Neural cell (in vitro differentiated cells): ENCODE measurements at regions not wholly inside any gene's neighbourhood (a gene's known extent, or its start where the extent isn't known, plus 50 kb on each side); places are given as distances from the start of the nearest gene placed in this dataset.

Experiments
- H2AFZ ChIP-seq: fragments of 200-600, 300-800 bp; sonication (generic), shearing (Covaris generic); 2 replicates; pipeline ENCODE4 v1.6.0; 2014; ENCODE audit warnings: low read depth, mild to moderate bottlenecking, antibody characterized with exemption, low read length, moderate library complexity
- H3F3A ChIP-seq: fragments of 200-600 bp; shearing (Covaris generic); 2 replicates; pipeline ENCODE4 v1.6.1; 2016; ENCODE audit warnings: mild to moderate bottlenecking, moderate library complexity, mixed read lengths, antibody characterized with exemption, low read length; ENCODE audit not compliant: insufficient read depth, poor library complexity, severe bottlenecking
- H3K27ac ChIP-seq: fragments of 200-600, 300-800 bp; sonication (generic), shearing (Covaris generic); 2 replicates; pipeline ENCODE4 v1.5.1; 2014; ENCODE audit warnings: mild to moderate bottlenecking, low read length, moderate library complexity
- H3K27me3 ChIP-seq: fragments of 300-800, 200-600 bp; sonication (generic), shearing (Covaris generic); 2 replicates; pipeline ENCODE4 v1.6.0; 2014; ENCODE audit warnings: mild to moderate bottlenecking, low read depth, low read length, moderate library complexity; ENCODE audit not compliant: insufficient read depth
- H3K36me3 ChIP-seq: fragments of 300-800, 200-600 bp; sonication (generic), shearing (Covaris generic); 2 replicates; pipeline ENCODE4 v1.5.1; 2014; ENCODE audit warnings: mild to moderate bottlenecking, antibody characterized with exemption, low read length, moderate library complexity; ENCODE audit not compliant: insufficient read depth
- H3K4me2 ChIP-seq: fragments of 300-800, 200-600 bp; sonication (generic), shearing (Covaris generic); 2 replicates; pipeline ENCODE4 v1.6.0; 2014; ENCODE audit warnings: mild to moderate bottlenecking, low read length
- H3K4me3 ChIP-seq: fragments of 300-800, 200-600 bp; sonication (generic), shearing (Covaris generic); 2 replicates; pipeline ENCODE4 v1.5.1; 2014; ENCODE audit warnings: mild to moderate bottlenecking, low read length, moderate library complexity
- H3K79me2 ChIP-seq: fragments of 200-600 bp; shearing (Covaris generic); replicated peaks from 2 replicates; pipeline ENCODE4 v1.6.0; 2014; ENCODE audit warnings: mild to moderate bottlenecking, low read length, moderate library complexity; ENCODE audit not compliant: insufficient read depth
- H3K9ac ChIP-seq: fragments of 300-800, 200-600 bp; sonication (generic), shearing (Covaris generic); 2 replicates; pipeline ENCODE4 v1.6.1; 2016; ENCODE audit warnings: mild to moderate bottlenecking, low read length, mixed read lengths
- H3K9me2 ChIP-seq: fragments of 200-600 bp; shearing (Covaris generic); 2 replicates; pipeline ENCODE4 v1.6.1; 2016; ENCODE audit warnings: mild to moderate bottlenecking, low read length, mixed read lengths; ENCODE audit not compliant: insufficient read depth
- H3K9me3 ChIP-seq: fragments of 200-600, 300-800 bp; sonication (generic), shearing (Covaris generic); 2 replicates; pipeline ENCODE4 v1.6.1; 2016; ENCODE audit warnings: mild to moderate bottlenecking, mixed run types, low read length, moderate library complexity, mixed read lengths
- H4K20me1 ChIP-seq: fragments of 200-600 bp; shearing (Covaris generic); 2 replicates; pipeline ENCODE4 v1.6.1; 2016; ENCODE audit warnings: mild to moderate bottlenecking, mixed run types; ENCODE audit not compliant: insufficient read depth
- CTCF ChIP-seq: fragments of 450-650 bp; IDR thresholded peaks from 2 replicates; pipeline ENCODE4 v1.5.1; 2014; ENCODE audit warnings: antibody characterized with exemption, mild to moderate bottlenecking, moderate library complexity; ENCODE audit not compliant: poor library complexity, severe bottlenecking
- EP300 ChIP-seq: fragments of 450-650 bp; conservative IDR thresholded peaks from 2 replicates; pipeline ENCODE4 v1.6.1; 2014; ENCODE audit warnings: antibody characterized with exemption, mild to moderate bottlenecking, moderate library complexity; ENCODE audit not compliant: poor library complexity, severe bottlenecking
- EZH2 ChIP-seq: fragments of 200-600, 300-800 bp; shearing (Covaris generic), sonication (generic); IDR thresholded peaks from 2 replicates; pipeline ENCODE4 v1.6.1; 2014; ENCODE audit warnings: antibody characterized with exemption, low read length, borderline replicate concordance, mild to moderate bottlenecking; ENCODE audit not compliant: insufficient read depth, poor library complexity, severe bottlenecking
- MXI1 ChIP-seq: fragments of 450-650 bp; conservative IDR thresholded peaks from 2 replicates; pipeline ENCODE4 v1.6.1; 2014; ENCODE audit warnings: antibody characterized with exemption, mild to moderate bottlenecking; ENCODE audit not compliant: poor library complexity, severe bottlenecking
- POLR2AphosphoS5 ChIP-seq: IDR thresholded peaks from 2 replicates; pipeline ENCODE4 v1.6.1; 2012
- RAD21 ChIP-seq: fragments of 450-650 bp; conservative IDR thresholded peaks from 2 replicates; pipeline ENCODE4 v1.6.1; 2014; ENCODE audit warnings: antibody characterized with exemption, mild to moderate bottlenecking, moderate library complexity
- SMC3 ChIP-seq: fragments of 450-650 bp; conservative IDR thresholded peaks from 2 replicates; pipeline ENCODE4 v1.6.1; 2014; ENCODE audit warnings: antibody characterized with exemption, mild to moderate bottlenecking, moderate library complexity; ENCODE audit not compliant: poor library complexity
- TAF1 ChIP-seq: IDR thresholded peaks from 2 replicates; pipeline ENCODE4 v1.6.1; 2012; ENCODE audit warnings: low read depth
- TF ChIP-seq, protein P1 (sequence below): IDR thresholded peaks from 2 replicates; pipeline ENCODE4 v1.6.1; 2012; ENCODE audit warnings: borderline replicate concordance

DNA sequence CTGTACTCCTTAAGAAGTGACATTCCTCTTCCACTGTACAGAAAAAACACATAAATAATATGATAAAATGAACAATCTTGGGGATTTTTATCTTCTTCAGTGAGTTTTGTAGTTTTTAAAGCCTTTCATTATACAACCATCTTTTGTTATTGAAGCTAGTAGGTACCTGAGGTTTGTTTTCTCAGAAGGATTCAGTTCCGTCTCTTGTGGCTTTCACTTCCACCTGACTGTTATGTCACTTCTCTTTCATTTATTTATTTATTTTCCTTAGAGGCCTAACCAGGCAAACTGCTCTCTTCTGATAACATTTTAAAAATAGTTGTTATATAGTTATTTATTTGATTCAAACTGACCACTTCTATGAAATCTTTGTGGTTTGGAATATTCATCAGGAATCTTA, 464.2 kb downstream of the CCDC85A start:
- TF ChIP-seq EZH2 (no peak), SMC3 (no peak), CTCF (no peak), POLR2AphosphoS5 (no peak), TAF1 (no peak), MXI1 (no peak), RAD21 (no peak), EP300 (no peak)
- TF ChIP-seq, protein P1, sequence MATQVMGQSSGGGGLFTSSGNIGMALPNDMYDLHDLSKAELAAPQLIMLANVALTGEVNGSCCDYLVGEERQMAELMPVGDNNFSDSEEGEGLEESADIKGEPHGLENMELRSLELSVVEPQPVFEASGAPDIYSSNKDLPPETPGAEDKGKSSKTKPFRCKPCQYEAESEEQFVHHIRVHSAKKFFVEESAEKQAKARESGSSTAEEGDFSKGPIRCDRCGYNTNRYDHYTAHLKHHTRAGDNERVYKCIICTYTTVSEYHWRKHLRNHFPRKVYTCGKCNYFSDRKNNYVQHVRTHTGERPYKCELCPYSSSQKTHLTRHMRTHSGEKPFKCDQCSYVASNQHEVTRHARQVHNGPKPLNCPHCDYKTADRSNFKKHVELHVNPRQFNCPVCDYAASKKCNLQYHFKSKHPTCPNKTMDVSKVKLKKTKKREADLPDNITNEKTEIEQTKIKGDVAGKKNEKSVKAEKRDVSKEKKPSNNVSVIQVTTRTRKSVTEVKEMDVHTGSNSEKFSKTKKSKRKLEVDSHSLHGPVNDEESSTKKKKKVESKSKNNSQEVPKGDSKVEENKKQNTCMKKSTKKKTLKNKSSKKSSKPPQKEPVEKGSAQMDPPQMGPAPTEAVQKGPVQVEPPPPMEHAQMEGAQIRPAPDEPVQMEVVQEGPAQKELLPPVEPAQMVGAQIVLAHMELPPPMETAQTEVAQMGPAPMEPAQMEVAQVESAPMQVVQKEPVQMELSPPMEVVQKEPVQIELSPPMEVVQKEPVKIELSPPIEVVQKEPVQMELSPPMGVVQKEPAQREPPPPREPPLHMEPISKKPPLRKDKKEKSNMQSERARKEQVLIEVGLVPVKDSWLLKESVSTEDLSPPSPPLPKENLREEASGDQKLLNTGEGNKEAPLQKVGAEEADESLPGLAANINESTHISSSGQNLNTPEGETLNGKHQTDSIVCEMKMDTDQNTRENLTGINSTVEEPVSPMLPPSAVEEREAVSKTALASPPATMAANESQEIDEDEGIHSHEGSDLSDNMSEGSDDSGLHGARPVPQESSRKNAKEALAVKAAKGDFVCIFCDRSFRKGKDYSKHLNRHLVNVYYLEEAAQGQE, result no peak
- no peaks in the 10 kb centered on the region for H3K79me2 ChIP-seq
- no peaks in the 10 kb centered on the region for H3K27me3 ChIP-seq
- H3K4me2 ChIP-seq, result no peak overlapping the region
- no peaks in the 10 kb centered on the region for H3K9me2 ChIP-seq
- no peak overlapping the region for H2AFZ ChIP-seq
- H3K27ac ChIP-seq, result no peak overlapping the region
- H3K36me3 ChIP-seq, result no peaks in the 10 kb centered on the region
- H3K9me3 ChIP-seq, result no peaks in the 10 kb centered on the region
- no peaks in the 10 kb centered on the region for H3F3A ChIP-seq
- no peak overlapping the region for H3K9ac ChIP-seq
- no peaks in the 10 kb centered on the region for H4K20me1 ChIP-seq
- no peak overlapping the region for H3K4me3 ChIP-seq

GRCh38 chr2:56648802-56649201, 465.0 kb downstream of the CCDC85A start:
- Histone ChIP-seq H3K27me3 (no peaks in the 10 kb centered on the region), H3K27ac (no peak overlapping the region), H3K79me2 (no peaks in the 10 kb centered on the region), H3F3A (no peaks in the 10 kb centered on the region), H3K4me2 (no peak overlapping the region), H3K36me3 (no peaks in the 10 kb centered on the region), H4K20me1 (no peaks in the 10 kb centered on the region), H3K9me2 (no peaks in the 10 kb centered on the region), H3K9me3 (no peaks in the 10 kb centered on the region), H3K4me3 (no peak overlapping the region), H2AFZ (no peak overlapping the region), H3K9ac (no peak overlapping the region)
- TF ChIP-seq, protein P1, result no peak
- no peak for TF ChIP-seq TAF1
- no peak for TF ChIP-seq SMC3
- no peak for TF ChIP-seq MXI1
- no peak for TF ChIP-seq CTCF
